GM12865 (cell line): ENCODE measurements at regions not wholly inside any gene's neighbourhood (a gene's known extent, or its start where the extent isn't known, plus 50 kb on each side); places are given as distances from the start of the nearest gene placed in this dataset.

ENCODE experiments used
- DNase-seq: peaks from one replicate; pipeline ENCODE4 v3.0.0; 2010; ENCODE audit warnings: low read depth
- H3K4me3 ChIP-seq: 2 replicates; pipeline ENCODE4 v1.5.1; 2011; ENCODE audit warnings: mild to moderate bottlenecking, low read depth, low read length, control low read depth
- TF ChIP-seq, protein P1 (sequence below): IDR thresholded peaks from 2 replicates; pipeline ENCODE4 v1.5.1; 2011; ENCODE audit warnings: low read length, control low read depth, low read depth, inconsistent platforms; ENCODE audit not compliant: insufficient read depth; ENCODE audit errors: missing control alignments

DNA sequence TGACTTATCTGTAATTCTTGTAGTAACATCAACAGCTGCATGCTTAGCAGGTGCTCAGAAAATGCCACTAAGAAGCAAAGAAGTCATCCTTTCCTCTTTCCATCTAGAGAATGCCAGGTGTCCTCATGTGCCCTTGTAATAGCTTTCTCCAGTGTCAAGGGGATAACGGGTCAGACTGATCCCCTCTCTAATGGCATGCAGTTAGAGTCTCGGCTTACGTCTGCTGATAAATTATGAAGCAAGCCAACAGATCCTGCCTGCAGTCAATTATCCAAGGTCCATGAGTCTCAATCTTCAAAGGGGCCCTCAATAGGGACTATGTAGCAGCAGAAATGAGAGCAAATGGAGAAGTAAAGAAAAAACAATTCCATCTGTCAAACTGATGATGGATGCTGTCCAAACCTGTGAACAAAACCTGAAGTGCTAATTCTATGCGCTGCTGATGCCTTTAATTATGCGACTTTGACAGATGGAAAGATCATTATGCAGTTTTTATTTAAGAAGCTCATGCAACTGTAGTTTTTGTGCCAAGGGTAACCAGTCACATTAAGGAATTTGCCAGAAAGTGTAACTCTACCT, 162.8 kb upstream of the PEX5L start:
- no peak for DNase-seq
- TF ChIP-seq, protein P1, sequence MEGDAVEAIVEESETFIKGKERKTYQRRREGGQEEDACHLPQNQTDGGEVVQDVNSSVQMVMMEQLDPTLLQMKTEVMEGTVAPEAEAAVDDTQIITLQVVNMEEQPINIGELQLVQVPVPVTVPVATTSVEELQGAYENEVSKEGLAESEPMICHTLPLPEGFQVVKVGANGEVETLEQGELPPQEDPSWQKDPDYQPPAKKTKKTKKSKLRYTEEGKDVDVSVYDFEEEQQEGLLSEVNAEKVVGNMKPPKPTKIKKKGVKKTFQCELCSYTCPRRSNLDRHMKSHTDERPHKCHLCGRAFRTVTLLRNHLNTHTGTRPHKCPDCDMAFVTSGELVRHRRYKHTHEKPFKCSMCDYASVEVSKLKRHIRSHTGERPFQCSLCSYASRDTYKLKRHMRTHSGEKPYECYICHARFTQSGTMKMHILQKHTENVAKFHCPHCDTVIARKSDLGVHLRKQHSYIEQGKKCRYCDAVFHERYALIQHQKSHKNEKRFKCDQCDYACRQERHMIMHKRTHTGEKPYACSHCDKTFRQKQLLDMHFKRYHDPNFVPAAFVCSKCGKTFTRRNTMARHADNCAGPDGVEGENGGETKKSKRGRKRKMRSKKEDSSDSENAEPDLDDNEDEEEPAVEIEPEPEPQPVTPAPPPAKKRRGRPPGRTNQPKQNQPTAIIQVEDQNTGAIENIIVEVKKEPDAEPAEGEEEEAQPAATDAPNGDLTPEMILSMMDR: no peak

DNA sequence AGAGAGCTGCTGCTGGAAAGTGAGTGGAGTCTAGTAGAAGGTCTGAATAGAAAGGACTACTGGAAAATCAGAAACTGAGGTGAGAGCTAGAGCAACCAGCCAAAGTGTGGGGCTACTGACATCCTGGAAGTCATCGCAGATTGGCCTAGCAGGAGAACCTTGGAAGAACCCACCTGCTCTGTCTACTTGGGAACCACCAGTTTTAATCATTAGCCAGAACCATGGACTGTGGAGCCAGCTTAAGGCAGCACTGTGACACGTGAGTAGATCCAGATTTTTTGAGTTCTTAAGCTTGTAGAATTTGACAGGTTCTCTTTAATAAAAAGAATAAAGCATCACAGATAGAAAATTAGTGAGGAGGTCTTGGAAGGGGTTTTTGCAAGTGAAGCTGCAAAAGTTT, 179.1 kb upstream of the PEX5L start:
- no peak for DNase-seq
- H3K4me3 ChIP-seq: no peak overlapping the region
- TF ChIP-seq, protein P1: no peak

More for the DNA sequence above, 162.8 kb upstream of the PEX5L start:
- no peak overlapping the region for H3K4me3 ChIP-seq

- DNase-seq: peak; percentile 12
- TF ChIP-seq, protein P1: no peak
- no peak overlapping the region for H3K4me3 ChIP-seq
Measured at GRCh38 chr3:180223268-180223667, 186.5 kb upstream of the PEX5L start.

DNA sequence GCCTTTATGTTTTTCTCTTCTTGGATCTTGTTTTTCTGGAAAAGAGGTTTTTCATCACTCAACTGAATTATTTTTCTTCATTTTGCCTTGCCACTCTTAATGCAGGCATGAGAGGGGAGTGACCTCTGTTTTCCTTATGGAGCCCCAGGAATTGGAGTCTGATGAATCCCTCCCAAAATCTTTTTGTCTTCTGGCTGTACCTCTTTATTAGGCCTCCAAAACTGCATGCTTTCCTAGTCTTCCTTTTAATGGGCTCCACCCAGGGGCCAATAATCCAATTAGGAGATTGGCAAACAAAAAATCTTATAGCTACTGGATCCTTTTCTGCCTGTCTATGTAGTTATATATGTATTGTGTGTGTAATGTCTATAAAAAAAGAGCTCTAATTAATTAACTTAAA, 192.4 kb upstream of the PEX5L start:
- TF ChIP-seq, protein P1: no peak
- DNase-seq: peak; percentile 3
- no peak overlapping the region for H3K4me3 ChIP-seq

DNA sequence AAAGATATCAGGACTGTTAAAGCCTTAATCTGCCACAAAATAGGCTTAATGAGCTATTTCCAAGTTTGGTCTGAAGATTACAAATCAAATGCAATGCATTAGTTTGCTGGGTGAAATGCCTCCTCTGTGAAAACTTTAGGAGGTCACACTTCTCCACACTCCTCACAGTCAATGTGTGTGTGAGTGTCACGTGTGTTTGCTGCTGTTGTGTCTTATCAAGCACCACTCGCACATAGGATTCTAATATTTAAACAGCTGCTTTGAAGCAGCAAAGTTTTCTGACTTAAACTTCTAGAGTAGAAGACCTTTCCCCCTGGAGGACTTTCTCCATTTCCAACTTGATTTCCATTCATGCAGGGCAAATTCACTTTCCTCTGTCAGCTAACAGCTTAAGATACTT, 203.2 kb upstream of the PEX5L start:
- no peak for DNase-seq
- TF ChIP-seq, protein P1: no peak
- H3K4me3 ChIP-seq: no peak overlapping the region

- TF ChIP-seq, protein P1: no peak
- no peak for DNase-seq
- H3K4me3 ChIP-seq: no peak overlapping the region
Measured at GRCh38 chr3:180246688-180247195, 210.0 kb upstream of the PEX5L start.

DNA sequence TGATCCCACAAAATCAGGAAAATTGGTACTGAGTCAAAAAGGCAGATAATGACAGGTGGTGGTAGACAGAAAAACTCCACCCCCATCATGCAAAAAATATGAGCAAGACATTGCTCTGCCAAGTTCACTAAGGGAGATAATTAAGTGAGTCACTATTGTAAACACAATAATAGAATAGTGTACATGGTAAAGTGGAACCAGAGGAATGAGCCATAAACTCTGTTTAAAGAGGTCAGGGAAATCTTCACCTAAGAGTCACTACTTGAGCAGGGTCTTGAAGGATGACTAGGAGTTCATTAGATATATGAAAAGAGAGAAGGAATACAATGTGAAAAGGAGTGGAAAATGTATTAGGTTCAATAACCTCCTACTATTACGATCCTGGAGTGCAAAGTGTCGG, 213.4 kb upstream of the PEX5L start:
- DNase-seq: no peak
- TF ChIP-seq, protein P1: no peak

More for the DNA sequence above, 213.4 kb upstream of the PEX5L start:
- no peak overlapping the region for H3K4me3 ChIP-seq
